ENCODE measurements at regions not wholly inside any gene's neighbourhood (a gene's known extent, or its start where the extent isn't known, plus 50 kb on each side); places are given as distances from the start of the nearest gene placed in this dataset.
"Not testable (repeated sequence)": the region's sequence is repeated elsewhere in the genome, so short reads cannot be mapped to it uniquely, and the experiment has no call there.

GRCh38 chr6:23797041-23797440, 329.0 kb upstream of the NRSN1 start:
- no peak overlapping the region for H3K4me2 ChIP-seq (ENCODE audit: low read length)
- H3K9ac ChIP-seq (ENCODE audit: low read length): no peak overlapping the region
- no peaks in the 10 kb centered on the region for H3K36me3 ChIP-seq (ENCODE audit: insufficient read depth, low read length)
- H3K27ac ChIP-seq (ENCODE audit: low read length): no peak overlapping the region
- no peaks in the 10 kb centered on the region for H3K9me2 ChIP-seq (ENCODE audit: insufficient read depth, low read length)
- no peak for TF ChIP-seq SMC3 (conservative IDR thresholded peaks at IDR 0.05; ENCODE audit: poor library complexity)
- no peak for TF ChIP-seq CTCF (IDR thresholded peaks at IDR 0.05; ENCODE audit: poor library complexity, severe bottlenecking)
- no peak for TF ChIP-seq POLR2AphosphoS5 (IDR thresholded peaks at IDR 0.05)
- no peak for TF ChIP-seq TAF1 (IDR thresholded peaks at IDR 0.05; ENCODE audit: low read depth)
- TF ChIP-seq RAD21 (conservative IDR thresholded peaks at IDR 0.05): no peak
- no peak for TF ChIP-seq REST (IDR thresholded peaks at IDR 0.05; ENCODE audit: borderline replicate concordance)
- TF ChIP-seq EP300 (conservative IDR thresholded peaks at IDR 0.05; ENCODE audit: poor library complexity, severe bottlenecking): no peak
- no peak for TF ChIP-seq MXI1 (conservative IDR thresholded peaks at IDR 0.05; ENCODE audit: poor library complexity, severe bottlenecking)
- TF ChIP-seq EZH2 (IDR thresholded peaks at IDR 0.05; ENCODE audit: borderline replicate concordance, insufficient read depth, low read length, poor library complexity, severe bottlenecking): no peak
- no peak overlapping the region for H2AFZ ChIP-seq (ENCODE audit: low read depth, low read length)
- H3K4me3 ChIP-seq (ENCODE audit: low read length): no peak overlapping the region
- H3K9me3 ChIP-seq (ENCODE audit: low read length): no peaks in the 10 kb centered on the region
- H3F3A ChIP-seq (ENCODE audit: insufficient read depth, low read length, poor library complexity, severe bottlenecking): no peaks in the 10 kb centered on the region
- no peaks in the 10 kb centered on the region for H4K20me1 ChIP-seq (ENCODE audit: insufficient read depth)
- H3K79me2 ChIP-seq (replicated peaks; ENCODE audit: insufficient read depth, low read length): no peaks in the 10 kb centered on the region
- no peaks in the 10 kb centered on the region for H3K27me3 ChIP-seq (ENCODE audit: insufficient read depth, low read depth, low read length)

- H3K27ac ChIP-seq (ENCODE audit: low read length); H3K4me2 ChIP-seq (ENCODE audit: low read length); H3K27me3 ChIP-seq (ENCODE audit: insufficient read depth, low read depth, low read length); H3F3A ChIP-seq (ENCODE audit: insufficient read depth, low read length, poor library complexity, severe bottlenecking); H3K9me2 ChIP-seq (ENCODE audit: insufficient read depth, low read length); H2AFZ ChIP-seq (ENCODE audit: low read depth, low read length); H3K9ac ChIP-seq (ENCODE audit: low read length); H3K36me3 ChIP-seq (ENCODE audit: insufficient read depth, low read length); H3K9me3 ChIP-seq (ENCODE audit: low read length); H3K79me2 ChIP-seq (replicated peaks; ENCODE audit: insufficient read depth, low read length); H3K4me3 ChIP-seq (ENCODE audit: low read length); H4K20me1 ChIP-seq (ENCODE audit: insufficient read depth): not testable (repeated sequence)
Observed at GRCh38 chr6:23804289-23804688, 321.7 kb upstream of the NRSN1 start.

GRCh38 chr6:23821141-23821540, 304.9 kb upstream of the NRSN1 start:
- H3K27ac ChIP-seq (ENCODE audit: low read length); H2AFZ ChIP-seq (ENCODE audit: low read depth, low read length); H3K27me3 ChIP-seq (ENCODE audit: insufficient read depth, low read depth, low read length); H3K4me3 ChIP-seq (ENCODE audit: low read length); H3K36me3 ChIP-seq (ENCODE audit: insufficient read depth, low read length); H3K4me2 ChIP-seq (ENCODE audit: low read length); H4K20me1 ChIP-seq (ENCODE audit: insufficient read depth); H3K9me2 ChIP-seq (ENCODE audit: insufficient read depth, low read length); H3K9me3 ChIP-seq (ENCODE audit: low read length); H3K9ac ChIP-seq (ENCODE audit: low read length); H3K79me2 ChIP-seq (replicated peaks; ENCODE audit: insufficient read depth, low read length); H3F3A ChIP-seq (ENCODE audit: insufficient read depth, low read length, poor library complexity, severe bottlenecking): not testable (repeated sequence)

Measured in neural cell (in vitro differentiated cells).